Natural killer cell treated with Interleukin-12 subunit alpha and Interleukin-12 subunit beta and Interleukin-15 and Interleukin-18, amount 100 ng/mL, for 72 hours (primary cell): ENCODE measurements at regions not wholly inside any gene's neighbourhood (a gene's known extent, or its start where the extent isn't known, plus 50 kb on each side); places are given as distances from the start of the nearest gene placed in this dataset.
"Not testable (repeated sequence)": the region's sequence is repeated elsewhere in the genome, so short reads cannot be mapped to it uniquely, and the experiment has no call there.

ENCODE experiments used
- ATAC-seq, 2 donors: fragments of 150-1000 bp; cut with Tn5 transposase in 1 of 2; sonication (Bioruptor Pico), chemical (Tn5 transposase) in 1 of 2; 2 replicates each; pipeline ENCODE4 v1.10.0; 2021
- DNase-seq: peaks from one replicate; pipeline ENCODE4 v3.0.0; 2022; ENCODE audit warnings: low spot score
- H3K27ac Mint-ChIP-seq, 2 donors: 1 replicate in 1 of 2; 2 replicates in 1 of 2; pipeline ENCODE4 v1.8.0; 2022; ENCODE audit warnings: mixed read lengths in 2 of 2, mild to moderate bottlenecking in 1 of 2, moderate library complexity in 1 of 2
- H3K27me3 Mint-ChIP-seq, 2 donors: 1 replicate in 1 of 2; 2 replicates in 1 of 2; pipeline ENCODE4 v1.8.0; 2022; ENCODE audit warnings: mixed read lengths in 2 of 2
- H3K36me3 Mint-ChIP-seq: one replicate; pipeline ENCODE4 v1.8.0; 2022; ENCODE audit warnings: mixed read lengths
- H3K4me1 Mint-ChIP-seq, 2 donors: 1 replicate in 1 of 2; 2 replicates in 1 of 2; pipeline ENCODE4 v1.8.0; 2022; ENCODE audit warnings: low read depth in 2 of 2, mixed read lengths in 2 of 2, mild to moderate bottlenecking in 1 of 2
- H3K4me3 Mint-ChIP-seq: one replicate; pipeline ENCODE4 v1.8.0; 2022; ENCODE audit warnings: mixed read lengths
- H3K9me3 Mint-ChIP-seq: 2 replicates; pipeline ENCODE4 v1.8.0; 2022; ENCODE audit warnings: mixed read lengths

GRCh38 chr6:168825226-168826077 is 384.5 kb downstream of the SMOC2 start:
- Mint-ChIP-seq H3K27me3 (no peaks in the 10 kb centered on the region), H3K9me3 (no peaks in the 10 kb centered on the region), H3K36me3 (no peaks in the 10 kb centered on the region), H3K4me3 (no peak overlapping the region), H3K4me1 (no peaks in the 10 kb centered on the region), H3K27ac (no peak overlapping the region)
- ATAC-seq (no peak), DNase-seq (no peak)

DNA sequence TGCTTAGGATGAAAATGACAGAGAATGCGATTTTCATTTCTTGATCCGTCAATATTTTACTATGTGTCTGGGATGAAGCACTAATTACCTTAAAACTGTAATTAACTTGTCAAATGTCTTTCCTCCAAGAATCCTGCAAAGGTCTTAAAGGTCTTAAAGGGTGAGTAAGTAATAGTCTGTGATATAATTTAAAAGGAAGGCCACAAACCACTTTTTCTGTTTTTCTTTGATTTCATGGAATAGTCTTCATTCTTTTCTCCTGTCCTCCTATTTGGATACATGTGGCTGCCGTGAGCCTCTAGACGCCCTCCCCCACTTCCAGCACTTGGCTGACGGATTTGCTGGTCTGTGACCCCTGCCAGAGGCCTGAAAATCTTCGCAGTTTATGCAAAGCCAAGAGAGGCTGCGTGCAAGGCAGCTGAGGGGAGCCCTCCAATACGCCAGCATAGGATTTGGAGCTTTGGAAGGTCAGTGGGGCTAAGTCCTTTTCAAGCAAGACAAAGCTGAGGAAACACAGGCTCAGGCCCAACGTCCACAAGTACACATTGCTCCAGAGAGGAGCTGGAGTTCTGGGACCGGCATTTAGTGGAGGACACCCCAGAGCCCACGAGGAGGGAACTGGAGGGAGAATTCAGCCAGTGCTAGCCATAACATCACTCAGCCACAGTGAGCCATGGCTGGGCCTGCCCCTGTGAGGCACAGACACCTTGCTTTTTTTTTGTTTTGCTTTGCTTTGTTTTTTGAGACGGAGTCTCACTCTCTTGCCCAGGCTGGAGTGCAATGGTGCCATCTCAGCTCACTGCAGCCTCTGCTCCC is 382.6 kb downstream of the SMOC2 start:
- no peaks in the 10 kb centered on the region for H3K27me3 Mint-ChIP-seq
- H3K9me3 Mint-ChIP-seq, result no peaks in the 10 kb centered on the region
- no peaks in the 10 kb centered on the region for H3K4me1 Mint-ChIP-seq
- ATAC-seq (no peak), DNase-seq (no peak)
- no peak overlapping the region for H3K27ac Mint-ChIP-seq
- no peak overlapping the region for H3K4me3 Mint-ChIP-seq
- H3K36me3 Mint-ChIP-seq, result no peaks in the 10 kb centered on the region

DNA sequence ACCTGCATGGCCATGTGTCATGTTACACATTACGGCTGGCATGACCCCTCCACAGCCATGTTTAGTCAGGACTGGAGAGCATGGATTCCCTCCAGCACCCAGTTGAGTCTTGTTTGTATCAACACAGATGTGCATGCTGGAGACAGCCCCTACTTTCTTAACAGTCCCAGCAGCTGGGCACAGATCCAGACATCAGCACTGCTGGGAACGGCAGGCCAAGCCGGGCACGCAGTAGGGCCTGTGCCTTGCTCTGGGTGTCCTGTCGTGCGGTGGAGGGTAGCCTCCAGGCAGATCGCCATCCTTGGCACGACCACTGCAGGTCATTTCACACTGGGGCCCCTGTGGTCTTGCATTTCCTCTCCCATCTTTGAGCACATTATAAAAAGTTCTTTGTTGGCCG is 381.4 kb downstream of the SMOC2 start:
- H3K27ac Mint-ChIP-seq, result no peak overlapping the region
- no peaks in the 10 kb centered on the region for H3K36me3 Mint-ChIP-seq
- no peaks in the 10 kb centered on the region for H3K9me3 Mint-ChIP-seq
- H3K4me3 Mint-ChIP-seq, result no peak overlapping the region
- H3K27me3 Mint-ChIP-seq, result no peaks in the 10 kb centered on the region
- ATAC-seq, result peak in 1 of 2 donors; percentile 49
- H3K4me1 Mint-ChIP-seq, result no peaks in the 10 kb centered on the region
- no peak for DNase-seq

- H3K27me3 Mint-ChIP-seq, result peaks cover 0 to 4% of the 10 kb centered on the region in 2 donors
- no peaks in the 10 kb centered on the region for H3K36me3 Mint-ChIP-seq
- H3K4me1 Mint-ChIP-seq, result peaks cover 0 to 3% of the 10 kb centered on the region in 2 donors
- DNase-seq (no peak), ATAC-seq (no peak)
- no peaks in the 10 kb centered on the region for H3K9me3 Mint-ChIP-seq
- no peak overlapping the region for H3K4me3 Mint-ChIP-seq
- no peak overlapping the region for H3K27ac Mint-ChIP-seq
These were observed 378.6 kb downstream of the SMOC2 start for GRCh38 chr6:168819546-168819945.

DNA sequence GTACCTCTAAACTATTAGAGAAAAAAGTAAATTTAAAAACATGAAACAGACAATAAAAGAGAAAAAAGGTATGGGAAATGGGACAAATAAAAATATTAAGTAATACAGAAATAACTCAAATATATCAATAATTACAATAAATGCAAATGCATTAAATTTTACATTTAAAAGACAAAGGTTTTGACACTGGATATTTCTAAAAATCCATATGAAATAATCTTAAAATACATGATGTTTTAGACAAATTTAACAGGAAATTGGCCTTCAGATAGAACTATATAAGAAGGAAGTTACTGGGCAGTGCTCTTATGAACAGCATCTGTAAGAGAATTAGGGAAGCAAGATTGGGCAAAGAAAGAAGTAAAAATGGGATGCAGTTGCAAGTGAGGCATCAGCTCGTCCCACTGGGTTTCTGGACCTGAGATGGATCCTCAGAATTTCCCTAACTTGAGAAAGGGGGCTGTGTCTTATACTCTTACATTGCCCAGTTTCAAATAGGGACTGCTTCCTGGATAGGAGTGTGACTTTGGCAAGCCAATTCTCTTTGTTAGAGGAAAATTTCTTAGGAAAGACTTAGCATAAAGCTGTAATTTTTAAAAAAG is 376.7 kb downstream of the SMOC2 start:
- no peak overlapping the region for H3K27ac Mint-ChIP-seq
- ATAC-seq (no peak), DNase-seq (no peak)
- H3K9me3 Mint-ChIP-seq, result no peaks in the 10 kb centered on the region
- peaks cover 4% of the 10 kb centered on the region for H3K36me3 Mint-ChIP-seq
- H3K27me3 Mint-ChIP-seq, result peaks cover 0 to 9% of the 10 kb centered on the region in 2 donors
- no peak overlapping the region for H3K4me3 Mint-ChIP-seq
- peaks cover 0 to 3% of the 10 kb centered on the region in 2 donors for H3K4me1 Mint-ChIP-seq

- Mint-ChIP-seq H3K4me3 (no peak overlapping the region), H3K9me3 (no peaks in the 10 kb centered on the region), H3K27ac (no peak overlapping the region), H3K4me1 (peaks cover 0 to 6% of the 10 kb centered on the region in 2 donors), H3K36me3 (peaks cover 4% of the 10 kb centered on the region), H3K27me3 (peaks cover 0 to 9% of the 10 kb centered on the region in 2 donors)
- DNase-seq (no peak), ATAC-seq (no peak)
These were observed 374.2 kb downstream of the SMOC2 start for GRCh38 chr6:168815229-168815628.

DNA sequence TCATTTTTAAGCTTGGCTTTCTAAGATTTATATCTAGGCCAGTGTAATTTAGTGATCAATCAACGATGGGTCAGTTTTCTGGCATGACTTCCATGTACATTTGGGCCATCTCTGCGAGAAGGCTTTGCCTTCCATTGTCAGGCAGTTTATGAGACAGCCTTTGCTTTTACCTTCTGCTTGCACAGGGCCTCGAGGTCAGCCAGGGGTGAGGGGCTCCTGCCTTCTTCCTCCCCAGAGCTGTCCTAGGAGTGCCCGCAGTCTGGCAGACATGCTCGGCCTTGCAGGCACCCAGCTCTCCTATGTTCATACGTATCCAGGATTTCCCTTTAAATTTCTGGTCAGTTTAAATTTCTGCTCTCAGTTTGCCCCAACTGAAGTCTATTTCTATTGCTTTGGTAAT is 367.2 kb downstream of the SMOC2 start:
- Mint-ChIP-seq H3K4me3 (no peak overlapping the region), H3K27ac (no peak overlapping the region), H3K27me3 (peaks cover 0 to 9% of the 10 kb centered on the region in 2 donors), H3K9me3 (no peaks in the 10 kb centered on the region), H3K36me3 (peaks cover 2% of the 10 kb centered on the region), H3K4me1 (peaks cover 0 to 3% of the 10 kb centered on the region in 2 donors)
- DNase-seq, result no peak
- ATAC-seq, result no peak

DNA sequence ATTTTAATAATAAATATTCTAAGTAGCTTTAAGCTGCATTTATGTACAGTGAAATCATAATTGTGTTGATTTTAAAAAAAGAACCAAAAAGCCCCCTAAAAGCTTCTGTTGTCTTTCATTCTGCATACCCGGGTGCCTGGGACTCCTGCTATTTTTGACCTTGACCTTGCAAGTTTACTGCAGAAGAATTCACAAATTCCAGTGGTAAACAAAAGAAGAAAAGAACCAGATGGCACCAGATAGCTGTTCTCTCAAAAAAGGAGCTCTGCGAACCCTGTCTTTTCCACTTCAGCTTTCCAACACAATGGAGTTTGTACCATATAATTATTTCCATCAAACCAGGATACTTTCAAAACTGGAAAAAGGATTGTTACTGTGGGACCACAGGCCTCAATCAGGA is 363.3 kb downstream of the SMOC2 start:
- Mint-ChIP-seq H3K4me3 (no peak overlapping the region), H3K9me3 (no peaks in the 10 kb centered on the region), H3K27me3 (peaks cover 0 to 16% of the 10 kb centered on the region in 2 donors), H3K27ac (no peak overlapping the region), H3K36me3 (no peaks in the 10 kb centered on the region), H3K4me1 (peaks cover 0 to 10% of the 10 kb centered on the region in 2 donors)
- no peak for DNase-seq
- ATAC-seq, result no peak

- ATAC-seq, result no peak
- Mint-ChIP-seq H3K4me3 (no peak overlapping the region), H3K4me1 (peaks cover 0 to 13% of the 10 kb centered on the region in 2 donors), H3K9me3 (no peaks in the 10 kb centered on the region), H3K36me3 (no peaks in the 10 kb centered on the region), H3K27me3 (peaks cover 0 to 16% of the 10 kb centered on the region in 2 donors), H3K27ac (no peak overlapping the region)
- DNase-seq, result no peak
These were observed 362.9 kb downstream of the SMOC2 start for GRCh38 chr6:168803874-168804273.

DNA sequence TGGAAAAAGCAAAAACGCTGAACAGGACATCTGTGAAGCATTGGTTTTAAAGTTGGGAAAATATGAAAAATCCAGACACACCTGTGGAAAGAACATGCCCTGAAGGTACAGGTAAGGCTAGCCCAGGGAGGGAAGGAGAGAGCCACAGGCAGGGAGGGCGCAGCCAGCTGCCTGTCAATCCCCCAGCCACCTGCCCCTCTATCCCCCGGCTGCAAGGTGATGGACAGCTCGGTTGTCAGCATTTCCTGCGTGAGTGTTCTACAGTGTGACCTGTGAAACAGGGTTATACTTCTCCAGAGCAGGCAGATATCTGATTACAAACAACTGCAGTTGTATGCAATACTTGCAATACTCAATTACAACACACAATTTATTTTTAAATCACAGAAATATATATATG is 358.1 kb downstream of the SMOC2 start:
- no peaks in the 10 kb centered on the region for H3K36me3 Mint-ChIP-seq
- no peak for DNase-seq
- peaks cover 0 to 12% of the 10 kb centered on the region in 2 donors for H3K27me3 Mint-ChIP-seq

DNA sequence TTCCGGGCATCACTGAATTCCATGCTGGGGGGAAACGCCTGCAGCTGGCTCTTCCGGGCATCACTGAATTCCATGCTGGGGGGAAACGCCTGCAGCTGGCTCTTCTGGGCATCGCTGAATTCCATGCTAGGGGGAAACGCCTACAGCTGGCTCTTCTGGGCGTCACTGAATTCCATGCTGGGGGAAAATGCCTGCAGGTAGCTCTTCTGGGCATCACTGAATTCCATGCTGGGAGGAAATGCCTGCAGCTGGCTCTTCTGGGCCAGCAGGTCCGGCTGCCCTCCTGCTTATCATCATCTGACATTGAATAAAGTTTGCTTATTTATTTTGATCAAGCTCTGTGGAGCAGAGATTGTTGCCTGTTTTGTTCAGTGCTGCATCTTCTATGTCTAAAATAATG is 355.1 kb downstream of the SMOC2 start:
- no peaks in the 10 kb centered on the region for H3K9me3 Mint-ChIP-seq
- ATAC-seq (no peak), DNase-seq (no peak)
- peaks cover 0 to 6% of the 10 kb centered on the region in 2 donors for H3K27me3 Mint-ChIP-seq
- H3K4me1 Mint-ChIP-seq, result peaks cover 0 to 23% of the 10 kb centered on the region in 2 donors
- no peaks in the 10 kb centered on the region for H3K36me3 Mint-ChIP-seq
- no peak overlapping the region for H3K27ac Mint-ChIP-seq
- H3K4me3 Mint-ChIP-seq, result no peak overlapping the region

More for the DNA sequence above, 358.1 kb downstream of the SMOC2 start:
- no peak for ATAC-seq
- Mint-ChIP-seq H3K4me3 (no peak overlapping the region), H3K9me3 (no peaks in the 10 kb centered on the region), H3K4me1 (peaks cover 0 to 23% of the 10 kb centered on the region in 2 donors), H3K27ac (no peak overlapping the region)

DNA sequence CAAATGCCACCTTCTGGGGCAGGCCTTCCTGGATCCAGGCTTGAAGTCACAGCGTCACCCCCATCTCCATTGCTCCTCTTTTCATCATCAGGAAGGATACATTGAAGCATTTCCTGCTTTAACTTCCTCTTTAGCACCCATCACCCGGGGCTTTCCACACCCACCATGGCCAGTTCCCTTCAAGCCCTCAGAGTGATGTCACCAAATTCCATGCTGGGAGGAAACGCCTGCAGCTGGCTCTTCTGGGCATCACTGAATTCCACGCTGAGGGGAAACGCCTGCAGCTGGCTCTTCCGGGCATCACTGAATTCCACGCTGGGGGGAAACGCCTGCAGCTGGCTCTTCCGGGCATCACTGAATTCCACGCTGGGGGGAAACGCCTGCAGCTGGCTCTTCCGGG is 354.6 kb downstream of the SMOC2 start:
- not testable (repeated sequence) for H3K27ac Mint-ChIP-seq, ATAC-seq, H3K4me3 Mint-ChIP-seq, H3K36me3 Mint-ChIP-seq, DNase-seq, H3K27me3 Mint-ChIP-seq, H3K9me3 Mint-ChIP-seq
- H3K4me1 Mint-ChIP-seq, result peaks cover 0 to 21% of the 10 kb centered on the region in 2 donors

DNA sequence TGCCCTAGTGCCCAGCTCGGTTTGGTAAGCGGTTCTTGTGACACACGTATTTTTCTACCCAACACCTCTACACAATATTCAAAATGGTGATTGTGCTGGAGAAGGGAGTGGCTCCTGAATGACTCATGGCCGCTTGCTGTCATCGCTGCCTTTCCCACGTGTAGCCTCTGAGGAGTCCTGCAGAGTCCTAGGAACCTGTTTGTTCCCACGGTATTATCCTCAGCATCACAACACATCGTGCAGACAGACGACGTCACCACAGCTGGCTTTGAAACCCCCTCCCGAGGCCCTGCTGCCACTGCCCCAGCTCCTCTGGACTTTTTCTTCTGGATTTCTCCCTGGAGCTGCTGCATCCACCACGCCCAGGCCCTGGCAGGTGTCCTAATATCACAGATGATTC is 353.5 kb downstream of the SMOC2 start:
- ATAC-seq (no peak), DNase-seq (no peak)
- no peak overlapping the region for H3K4me3 Mint-ChIP-seq
- no peaks in the 10 kb centered on the region for H3K36me3 Mint-ChIP-seq
- peaks cover 0 to 3% of the 10 kb centered on the region in 2 donors for H3K27me3 Mint-ChIP-seq
- H3K4me1 Mint-ChIP-seq, result peaks cover 0 to 15% of the 10 kb centered on the region in 2 donors
- H3K27ac Mint-ChIP-seq, result no peak overlapping the region
- no peaks in the 10 kb centered on the region for H3K9me3 Mint-ChIP-seq

DNA sequence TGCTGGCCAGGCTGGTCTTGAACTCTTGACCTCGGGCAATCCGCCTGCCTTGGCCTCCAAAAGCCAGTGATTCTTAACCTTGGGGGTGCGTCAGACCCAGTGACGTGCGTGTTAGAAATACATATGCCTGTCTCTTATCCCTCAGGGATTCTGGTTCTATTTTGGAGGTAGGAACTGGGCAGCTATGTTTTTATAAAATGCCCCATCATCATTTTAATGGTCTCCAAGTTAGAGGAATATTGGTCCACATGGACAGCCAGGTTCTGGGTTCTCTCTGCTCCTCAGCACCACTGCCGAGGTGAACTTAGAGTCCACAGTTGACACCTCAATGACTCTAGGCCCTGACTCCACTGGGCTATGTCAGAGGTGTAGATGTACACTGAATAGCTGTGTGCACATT is 352.7 kb downstream of the SMOC2 start:
- peaks cover 0 to 3% of the 10 kb centered on the region in 2 donors for H3K27me3 Mint-ChIP-seq
- H3K27ac Mint-ChIP-seq, result no peak overlapping the region

More for the DNA sequence above, 352.7 kb downstream of the SMOC2 start:
- Mint-ChIP-seq H3K4me3 (no peak overlapping the region), H3K4me1 (peaks cover 0 to 8% of the 10 kb centered on the region in 2 donors), H3K36me3 (no peaks in the 10 kb centered on the region), H3K9me3 (no peaks in the 10 kb centered on the region)
- ATAC-seq (no peak), DNase-seq (no peak)
